ENCODE measurements at regions not wholly inside any gene's neighbourhood (a gene's known extent, or its start where the extent isn't known, plus 50 kb on each side); places are given as distances from the start of the nearest gene placed in this dataset.

- Histone ChIP-seq H3K36me3 (ENCODE audit: control insufficient read depth in 2 of 2, extremely low read depth in 1 of 2, insufficient read depth in 1 of 2, low read length in 1 of 2) (no peaks in the 10 kb centered on the region), H3K27me3 (replicated peaks in 1 of 2; ENCODE audit: control insufficient read depth in 2 of 2, extremely low read depth in 1 of 2, insufficient read depth in 2 of 2, low read length in 1 of 2) (no peaks in the 10 kb centered on the region), H3K9me3 (no peaks in the 10 kb centered on the region), H3K27ac (ENCODE audit: low read length) (no peak overlapping the region), H3K4me1 (ENCODE audit: control insufficient read depth in 1 of 2, extremely low read depth in 1 of 2, insufficient read depth in 2 of 2, low read length in 2 of 2) (no peaks in the 10 kb centered on the region), H3K4me3 (ENCODE audit: control insufficient read depth in 1 of 2, extremely low read depth in 1 of 2, low read length in 1 of 2) (no peak overlapping the region)
- no peaks in the 10 kb centered on the region for H3K36me3 Mint-ChIP-seq
- no peak overlapping the region for H3K27ac Mint-ChIP-seq
- no peaks in the 10 kb centered on the region for H3K4me1 Mint-ChIP-seq
- ATAC-seq (replicated peaks in 1 of 4) (no peak), DNase-seq (no peak)
- peaks cover 0 to 10% (median 0%) of the 10 kb centered on the region in 3 donors for H3K9me3 Mint-ChIP-seq
- ChIA-PET POLR2A (no interaction called here), CTCF (no interaction called here)
- no peak overlapping the region for H3K4me3 Mint-ChIP-seq
- H3K27me3 Mint-ChIP-seq, result no peaks in the 10 kb centered on the region
- WGBS (ENCODE audit: insufficient coverage), result 81% methylated on average over 3 of the region's 6 CpGs
These were observed 106.9 kb downstream of the PRL start for GRCh38 chr6:22189946-22190345.

- ChIA-PET POLR2A (no interaction called here), CTCF (no interaction called here)
- H3K4me3 Mint-ChIP-seq, result no peak overlapping the region
- no peaks in the 10 kb centered on the region for H3K27me3 Mint-ChIP-seq
- Histone ChIP-seq H3K36me3 (ENCODE audit: control insufficient read depth in 2 of 2, extremely low read depth in 1 of 2, insufficient read depth in 1 of 2, low read length in 1 of 2) (no peaks in the 10 kb centered on the region), H3K27ac (ENCODE audit: low read length) (no peak overlapping the region), H3K9me3 (no peaks in the 10 kb centered on the region), H3K4me1 (ENCODE audit: control insufficient read depth in 1 of 2, extremely low read depth in 1 of 2, insufficient read depth in 2 of 2, low read length in 2 of 2) (no peaks in the 10 kb centered on the region), H3K27me3 (replicated peaks in 1 of 2; ENCODE audit: control insufficient read depth in 2 of 2, extremely low read depth in 1 of 2, insufficient read depth in 2 of 2, low read length in 1 of 2) (no peaks in the 10 kb centered on the region), H3K4me3 (ENCODE audit: control insufficient read depth in 1 of 2, extremely low read depth in 1 of 2, low read length in 1 of 2) (no peak overlapping the region)
- H3K9me3 Mint-ChIP-seq, result peaks cover 6 to 11% (median 7%) of the 10 kb centered on the region in 3 donors
- DNase-seq (no peak), ATAC-seq (replicated peaks in 1 of 4) (no peak)
- H3K27ac Mint-ChIP-seq, result no peak overlapping the region
- no CpG with 5 or more reads among the region's 3 CpGs for WGBS (ENCODE audit: insufficient coverage)
- no peaks in the 10 kb centered on the region for H3K4me1 Mint-ChIP-seq
- H3K36me3 Mint-ChIP-seq, result no peaks in the 10 kb centered on the region
These were observed 102.5 kb downstream of the PRL start for GRCh38 chr6:22194188-22194921.

- Mint-ChIP-seq H3K27ac (no peak overlapping the region), H3K4me3 (no peak overlapping the region), H3K27me3 (no peaks in the 10 kb centered on the region), H3K36me3 (no peaks in the 10 kb centered on the region), H3K4me1 (no peaks in the 10 kb centered on the region), H3K9me3 (peaks cover 6 to 12% (median 7%) of the 10 kb centered on the region in 3 donors)
- Histone ChIP-seq H3K27ac (ENCODE audit: low read length) (no peak overlapping the region), H3K27me3 (replicated peaks in 1 of 2; ENCODE audit: control insufficient read depth in 2 of 2, extremely low read depth in 1 of 2, insufficient read depth in 2 of 2, low read length in 1 of 2) (no peaks in the 10 kb centered on the region), H3K4me1 (ENCODE audit: control insufficient read depth in 1 of 2, extremely low read depth in 1 of 2, insufficient read depth in 2 of 2, low read length in 2 of 2) (no peaks in the 10 kb centered on the region), H3K4me3 (ENCODE audit: control insufficient read depth in 1 of 2, extremely low read depth in 1 of 2, low read length in 1 of 2) (no peak overlapping the region), H3K9me3 (no peaks in the 10 kb centered on the region), H3K36me3 (ENCODE audit: control insufficient read depth in 2 of 2, extremely low read depth in 1 of 2, insufficient read depth in 1 of 2, low read length in 1 of 2) (no peaks in the 10 kb centered on the region)
- WGBS (ENCODE audit: insufficient coverage), result no CpG with 5 or more reads among the region's 3 CpGs
- ChIA-PET CTCF (no interaction called here), POLR2A (no interaction called here)
- ATAC-seq (replicated peaks in 1 of 4) (no peak), DNase-seq (no peak)
These were observed 97.1 kb downstream of the PRL start for GRCh38 chr6:22199771-22200170.

DNA sequence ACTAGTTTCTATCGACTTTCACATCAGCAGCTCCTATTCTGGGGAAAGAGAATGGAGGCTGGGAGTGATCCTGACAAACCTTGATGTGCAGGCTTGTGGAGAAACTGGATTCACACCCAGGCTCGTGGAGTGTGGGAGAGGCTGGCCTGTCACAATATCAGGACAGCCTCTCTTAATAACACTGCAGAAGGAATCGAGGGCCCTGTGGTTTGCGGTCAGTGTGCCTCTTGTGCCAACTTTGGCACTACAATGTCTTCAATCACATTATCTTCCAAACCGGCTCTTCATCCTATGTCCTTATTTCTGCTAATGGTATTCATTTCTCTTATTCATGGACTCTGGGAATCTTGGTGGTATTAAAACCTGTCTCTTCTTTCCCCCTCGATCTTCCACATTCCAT is 92.7 kb downstream of the PRL start:
- DNase-seq, result no peak
- H3K36me3 Mint-ChIP-seq, result no peaks in the 10 kb centered on the region
- Histone ChIP-seq H3K9me3 (no peaks in the 10 kb centered on the region), H3K4me1 (ENCODE audit: control insufficient read depth in 1 of 2, extremely low read depth in 1 of 2, insufficient read depth in 2 of 2, low read length in 2 of 2) (no peaks in the 10 kb centered on the region), H3K27ac (ENCODE audit: low read length) (no peak overlapping the region), H3K27me3 (replicated peaks in 1 of 2; ENCODE audit: control insufficient read depth in 2 of 2, extremely low read depth in 1 of 2, insufficient read depth in 2 of 2, low read length in 1 of 2) (no peaks in the 10 kb centered on the region), H3K4me3 (ENCODE audit: control insufficient read depth in 1 of 2, extremely low read depth in 1 of 2, low read length in 1 of 2) (no peak overlapping the region), H3K36me3 (ENCODE audit: control insufficient read depth in 2 of 2, extremely low read depth in 1 of 2, insufficient read depth in 1 of 2, low read length in 1 of 2) (no peaks in the 10 kb centered on the region)
- ATAC-seq (replicated peaks in 1 of 4), result no peak
- H3K27me3 Mint-ChIP-seq, result peaks cover 0 to 3% of the 10 kb centered on the region in 2 donors
- ChIA-PET CTCF (no interaction called here), POLR2A (no interaction called here)
- peaks cover 0 to 4% (median 0%) of the 10 kb centered on the region in 3 donors for H3K9me3 Mint-ChIP-seq
- no peaks in the 10 kb centered on the region for H3K4me1 Mint-ChIP-seq
- WGBS (ENCODE audit: insufficient coverage), result 80% methylated on average over 2 of the region's 6 CpGs
- H3K4me3 Mint-ChIP-seq, result no peak overlapping the region
- no peak overlapping the region for H3K27ac Mint-ChIP-seq

DNA sequence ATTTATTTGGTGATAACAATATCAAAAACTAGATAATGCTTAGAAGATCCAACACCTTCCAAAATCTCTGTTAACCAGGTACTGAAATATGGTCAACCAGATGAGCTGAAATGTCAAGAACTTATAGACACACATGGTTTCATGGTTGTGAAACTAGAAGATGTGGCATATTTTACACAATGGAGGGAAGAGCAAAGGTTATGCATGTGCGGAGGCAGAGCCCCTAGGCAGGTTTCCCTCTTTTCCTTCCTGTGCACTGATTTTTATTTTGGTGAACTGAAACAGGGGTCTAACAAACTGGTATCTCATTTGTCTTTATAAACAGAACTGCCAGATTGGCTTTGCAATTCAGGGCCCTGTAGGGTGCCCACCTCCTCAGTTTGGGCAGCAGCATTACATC is 91.6 kb downstream of the PRL start:
- no peaks in the 10 kb centered on the region for H3K36me3 Mint-ChIP-seq
- Histone ChIP-seq H3K4me1 (ENCODE audit: control insufficient read depth in 1 of 2, extremely low read depth in 1 of 2, insufficient read depth in 2 of 2, low read length in 2 of 2) (no peaks in the 10 kb centered on the region), H3K27ac (ENCODE audit: low read length) (no peak overlapping the region), H3K27me3 (replicated peaks in 1 of 2; ENCODE audit: control insufficient read depth in 2 of 2, extremely low read depth in 1 of 2, insufficient read depth in 2 of 2, low read length in 1 of 2) (no peaks in the 10 kb centered on the region), H3K36me3 (ENCODE audit: control insufficient read depth in 2 of 2, extremely low read depth in 1 of 2, insufficient read depth in 1 of 2, low read length in 1 of 2) (no peaks in the 10 kb centered on the region), H3K9me3 (no peaks in the 10 kb centered on the region), H3K4me3 (ENCODE audit: control insufficient read depth in 1 of 2, extremely low read depth in 1 of 2, low read length in 1 of 2) (no peak overlapping the region)
- ATAC-seq (replicated peaks in 1 of 4) (no peak), DNase-seq (no peak)
- ChIA-PET POLR2A (no interaction called here), CTCF (no interaction called here)
- no peak overlapping the region for H3K4me3 Mint-ChIP-seq
- no peaks in the 10 kb centered on the region for H3K4me1 Mint-ChIP-seq
- peaks cover 0 to 4% (median 0%) of the 10 kb centered on the region in 3 donors for H3K9me3 Mint-ChIP-seq
- no peak overlapping the region for H3K27ac Mint-ChIP-seq
- peaks cover 0 to 3% of the 10 kb centered on the region in 2 donors for H3K27me3 Mint-ChIP-seq
- WGBS (ENCODE audit: insufficient coverage), result no CpG with 5 or more reads among the region's 1 CpG

GRCh38 chr6:22206106-22206505 is 90.7 kb downstream of the PRL start:
- no peak for ATAC-seq (replicated peaks in 1 of 4)
- H3K9me3 ChIP-seq, result no peaks in the 10 kb centered on the region
- Mint-ChIP-seq H3K9me3 (peaks cover 0 to 3% (median 0%) of the 10 kb centered on the region in 3 donors), H3K36me3 (no peaks in the 10 kb centered on the region), H3K27me3 (peaks cover 0 to 3% of the 10 kb centered on the region in 2 donors), H3K4me3 (no peak overlapping the region), H3K4me1 (no peaks in the 10 kb centered on the region), H3K27ac (no peak overlapping the region)
- H3K36me3 ChIP-seq (ENCODE audit: control insufficient read depth in 2 of 2, extremely low read depth in 1 of 2, insufficient read depth in 1 of 2, low read length in 1 of 2), result no peaks in the 10 kb centered on the region
- H3K27ac ChIP-seq (ENCODE audit: low read length), result no peak overlapping the region
- DNase-seq, result no peak
- POLR2A ChIA-PET, result no interaction called here
- H3K27me3 ChIP-seq (replicated peaks in 1 of 2; ENCODE audit: control insufficient read depth in 2 of 2, extremely low read depth in 1 of 2, insufficient read depth in 2 of 2, low read length in 1 of 2), result no peaks in the 10 kb centered on the region
- no peak overlapping the region for H3K4me3 ChIP-seq (ENCODE audit: control insufficient read depth in 1 of 2, extremely low read depth in 1 of 2, low read length in 1 of 2)
- CTCF ChIA-PET, result no interaction called here
- H3K4me1 ChIP-seq (ENCODE audit: control insufficient read depth in 1 of 2, extremely low read depth in 1 of 2, insufficient read depth in 2 of 2, low read length in 2 of 2), result no peaks in the 10 kb centered on the region
- 0% methylated on average over 1 of the region's 5 CpGs for WGBS (ENCODE audit: insufficient coverage)

- Histone ChIP-seq H3K36me3 (ENCODE audit: control insufficient read depth in 2 of 2, extremely low read depth in 1 of 2, insufficient read depth in 1 of 2, low read length in 1 of 2) (no peaks in the 10 kb centered on the region), H3K27me3 (replicated peaks in 1 of 2; ENCODE audit: control insufficient read depth in 2 of 2, extremely low read depth in 1 of 2, insufficient read depth in 2 of 2, low read length in 1 of 2) (no peaks in the 10 kb centered on the region), H3K27ac (ENCODE audit: low read length) (no peak overlapping the region), H3K4me3 (ENCODE audit: control insufficient read depth in 1 of 2, extremely low read depth in 1 of 2, low read length in 1 of 2) (no peak overlapping the region), H3K4me1 (ENCODE audit: control insufficient read depth in 1 of 2, extremely low read depth in 1 of 2, insufficient read depth in 2 of 2, low read length in 2 of 2) (no peaks in the 10 kb centered on the region), H3K9me3 (no peaks in the 10 kb centered on the region)
- H3K36me3 Mint-ChIP-seq, result no peaks in the 10 kb centered on the region
- no peaks in the 10 kb centered on the region for H3K9me3 Mint-ChIP-seq
- no peak overlapping the region for H3K4me3 Mint-ChIP-seq
- no peak overlapping the region for H3K27ac Mint-ChIP-seq
- ChIA-PET POLR2A (no interaction called here), CTCF (no interaction called here)
- no peak for ATAC-seq (replicated peaks in 1 of 4)
- DNase-seq, result no peak
- H3K4me1 Mint-ChIP-seq, result no peaks in the 10 kb centered on the region
- WGBS (ENCODE audit: insufficient coverage), result no CpG with 5 or more reads among the region's 1 CpG
- peaks cover 0 to 3% of the 10 kb centered on the region in 2 donors for H3K27me3 Mint-ChIP-seq
These were observed 88.8 kb downstream of the PRL start for GRCh38 chr6:22208026-22208425.

Data from T-cell (primary cell).